Mesendoderm (in vitro differentiated cells): ENCODE measurements at regions not wholly inside any gene's neighbourhood (a gene's known extent, or its start where the extent isn't known, plus 50 kb on each side); places are given as distances from the start of the nearest gene placed in this dataset.

Experiments used
- DNase-seq: peaks from one replicate; pipeline ENCODE4 v3.0.0; 2013
- H2AK5ac ChIP-seq: 2 replicates; pipeline ENCODE4 v1.6.1; 2013; ENCODE audit warnings: low read length, inconsistent platforms
- H2BK120ac ChIP-seq: 2 replicates; pipeline ENCODE4 v1.6.1; 2013; ENCODE audit warnings: low read depth, mild to moderate bottlenecking, low read length, moderate library complexity, mixed read lengths
- H2BK15ac ChIP-seq: replicated peaks from 2 replicates; pipeline ENCODE4 v1.6.1; 2013; ENCODE audit warnings: low read depth, mild to moderate bottlenecking, moderate library complexity
- H2BK5ac ChIP-seq: 2 replicates; pipeline ENCODE4 v1.6.1; 2013; ENCODE audit warnings: low read length, inconsistent platforms
- H3K18ac ChIP-seq: 2 replicates; pipeline ENCODE4 v1.6.1; 2013; ENCODE audit warnings: mild to moderate bottlenecking, low read length, mixed read lengths
- H3K23ac ChIP-seq: one replicate; pipeline ENCODE4 v1.6.1; 2013; ENCODE audit warnings: low read length
- H3K27ac ChIP-seq: 2 replicates; pipeline ENCODE4 v1.5.1; 2013; ENCODE audit warnings: low read depth, mild to moderate bottlenecking, inconsistent platforms, low read length, moderate library complexity
- H3K27me3 ChIP-seq: 2 replicates; pipeline ENCODE4 v1.6.1; 2013; ENCODE audit warnings: low read length, control low read depth, mild to moderate bottlenecking, inconsistent platforms; ENCODE audit not compliant: insufficient read depth, poor library complexity
- H3K36me3 ChIP-seq: 2 replicates; pipeline ENCODE4 v1.6.1; 2013; ENCODE audit warnings: low read length, inconsistent platforms; ENCODE audit not compliant: control insufficient read depth, insufficient read depth
- H3K4ac ChIP-seq: one replicate; pipeline ENCODE4 v1.6.1; 2013; ENCODE audit warnings: low read depth, mild to moderate bottlenecking, low read length, moderate library complexity
- H3K4me1 ChIP-seq: 2 replicates; pipeline ENCODE4 v1.6.1; 2013; ENCODE audit warnings: low read depth, low read length, inconsistent platforms; ENCODE audit not compliant: control insufficient read depth
- H3K4me2 ChIP-seq: 2 replicates; pipeline ENCODE4 v1.6.1; 2013; ENCODE audit warnings: low read length
- H3K4me3 ChIP-seq: 2 replicates; pipeline ENCODE4 v1.5.1; 2013; ENCODE audit warnings: mild to moderate bottlenecking, low read length
- H3K56ac ChIP-seq: one replicate; pipeline ENCODE4 v1.6.1; 2013; ENCODE audit warnings: low read length
- H3K79me1 ChIP-seq: 2 replicates; pipeline ENCODE4 v1.6.1; 2013; ENCODE audit warnings: low read length, inconsistent platforms
- H3K79me2 ChIP-seq: 2 replicates; pipeline ENCODE4 v1.6.1; 2013; ENCODE audit warnings: mild to moderate bottlenecking, low read length; ENCODE audit not compliant: control insufficient read depth, insufficient read depth
- H3K9ac ChIP-seq: 2 replicates; pipeline ENCODE4 v1.6.1; 2013; ENCODE audit warnings: low read length, inconsistent platforms
- H4K5ac ChIP-seq: one replicate; pipeline ENCODE4 v1.6.1; 2013; ENCODE audit warnings: low read length
- H4K8ac ChIP-seq: one replicate; pipeline ENCODE4 v1.6.1; 2013; ENCODE audit warnings: low read depth, mild to moderate bottlenecking, control low read depth, low read length, moderate library complexity
- WGBS: extraction: QIAGEN DNeasy Blood & Tissue Kit; methylation state at CpG from one replicate; pipeline ENCODE4 v1.1.7; 2013; ENCODE audit warnings: low lambda C conversion rate, missing lambda C conversion rate; ENCODE audit not compliant: insufficient coverage; ENCODE audit errors: extremely low coverage; 5-methylcytosine and 5-hydroxymethylcytosine counted together

DNA sequence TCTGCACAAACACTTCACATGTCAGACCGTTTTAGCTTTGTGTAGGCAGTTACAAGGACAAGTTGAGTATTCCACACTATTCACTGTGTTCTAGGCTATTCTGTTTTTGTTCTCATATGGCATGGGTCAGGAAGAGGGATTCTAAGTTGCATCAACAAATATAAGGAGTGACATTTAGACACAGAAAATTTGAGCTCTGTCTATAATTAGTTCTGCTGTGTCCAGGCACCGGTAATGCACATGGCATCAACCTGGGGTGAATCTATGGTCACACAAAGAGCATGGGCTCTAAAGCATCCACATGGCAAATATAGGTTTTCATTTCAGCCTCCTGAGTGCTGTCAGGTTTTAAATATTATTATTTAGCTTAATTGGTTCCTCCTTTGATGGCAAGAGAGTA lies 130.4 kb upstream of the PMFBP1 start:
- no peak overlapping the region for H3K56ac ChIP-seq
- no peak overlapping the region for H3K4me2 ChIP-seq
- no peak overlapping the region for H3K18ac ChIP-seq
- H3K9ac ChIP-seq: no peak overlapping the region
- no peak overlapping the region for H2AK5ac ChIP-seq
- no peaks in the 10 kb centered on the region for H3K79me2 ChIP-seq
- H3K23ac ChIP-seq: no peak overlapping the region
- no peak overlapping the region for H3K27ac ChIP-seq
- H2BK5ac ChIP-seq: no peak overlapping the region
- H3K4me1 ChIP-seq: no peaks in the 10 kb centered on the region
- no peaks in the 10 kb centered on the region for H3K79me1 ChIP-seq
- peak overlapping the region; percentile 36 for H2BK15ac ChIP-seq
- WGBS: no CpG with 5 or more reads among the region's 2 CpGs
- no peak for DNase-seq
- no peak overlapping the region for H3K4me3 ChIP-seq
- H3K4ac ChIP-seq: no peak overlapping the region
- H3K27me3 ChIP-seq: no peaks in the 10 kb centered on the region
- no peak overlapping the region for H4K5ac ChIP-seq
- no peaks in the 10 kb centered on the region for H3K36me3 ChIP-seq
- H2BK120ac ChIP-seq: no peak overlapping the region
- no peak overlapping the region for H4K8ac ChIP-seq

GRCh38 chr16:72301523-72302236 lies 129.7 kb upstream of the PMFBP1 start:
- no peak overlapping the region for H3K4ac ChIP-seq
- no CpG with 5 or more reads among the region's 8 CpGs for WGBS
- H3K23ac ChIP-seq: no peak overlapping the region
- no peak overlapping the region for H4K5ac ChIP-seq
- H3K18ac ChIP-seq: no peak overlapping the region
- no peaks in the 10 kb centered on the region for H3K27me3 ChIP-seq
- no peak overlapping the region for H2AK5ac ChIP-seq
- no peak overlapping the region for H2BK5ac ChIP-seq
- peak overlapping the region; percentile 29 for H3K9ac ChIP-seq
- no peak overlapping the region for H3K56ac ChIP-seq
- H3K79me1 ChIP-seq: no peaks in the 10 kb centered on the region
- no peak overlapping the region for H2BK120ac ChIP-seq
- DNase-seq: peak; percentile 18
- H2BK15ac ChIP-seq: no peak overlapping the region
- H3K4me2 ChIP-seq: no peak overlapping the region
- H3K27ac ChIP-seq: no peak overlapping the region
- no peaks in the 10 kb centered on the region for H3K79me2 ChIP-seq
- no peak overlapping the region for H4K8ac ChIP-seq
- no peaks in the 10 kb centered on the region for H3K4me1 ChIP-seq
- no peak overlapping the region for H3K4me3 ChIP-seq
- no peaks in the 10 kb centered on the region for H3K36me3 ChIP-seq

DNA sequence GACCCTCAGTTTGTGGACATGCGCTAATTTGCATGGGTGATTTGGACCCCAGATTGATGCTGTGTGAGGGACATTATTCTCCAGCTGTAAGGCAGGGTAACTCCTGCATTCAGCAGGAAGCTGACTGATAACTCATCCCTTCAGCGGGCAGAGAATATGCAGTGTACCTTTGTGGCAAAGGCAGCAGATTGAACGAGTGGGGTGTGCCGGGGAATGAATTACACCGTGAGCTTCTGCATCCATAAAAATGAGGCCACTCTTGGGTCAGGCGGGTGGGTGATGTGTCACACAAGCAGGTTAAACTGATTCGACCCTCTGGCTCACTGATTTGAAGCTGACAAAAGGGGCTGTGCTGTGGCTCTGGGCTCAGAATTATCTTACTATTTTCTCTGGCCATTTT lies 128.9 kb upstream of the PMFBP1 start:
- H3K4me3 ChIP-seq: no peak overlapping the region
- no peak overlapping the region for H3K4me2 ChIP-seq
- no peaks in the 10 kb centered on the region for H3K79me1 ChIP-seq
- no peak overlapping the region for H4K5ac ChIP-seq
- H2BK120ac ChIP-seq: no peak overlapping the region
- H2BK5ac ChIP-seq: no peak overlapping the region
- no peak overlapping the region for H2BK15ac ChIP-seq
- H3K79me2 ChIP-seq: no peaks in the 10 kb centered on the region
- no peaks in the 10 kb centered on the region for H3K36me3 ChIP-seq
- no peak overlapping the region for H3K27ac ChIP-seq
- H3K23ac ChIP-seq: no peak overlapping the region
- no peaks in the 10 kb centered on the region for H3K4me1 ChIP-seq
- H3K27me3 ChIP-seq: no peaks in the 10 kb centered on the region
- no peak overlapping the region for H3K18ac ChIP-seq
- H3K4ac ChIP-seq: no peak overlapping the region
- no peak overlapping the region for H3K56ac ChIP-seq
- no peak overlapping the region for H4K8ac ChIP-seq
- no peak overlapping the region for H3K9ac ChIP-seq
- WGBS: no CpG with 5 or more reads among the region's 7 CpGs
- DNase-seq: no peak
- no peak overlapping the region for H2AK5ac ChIP-seq

DNA sequence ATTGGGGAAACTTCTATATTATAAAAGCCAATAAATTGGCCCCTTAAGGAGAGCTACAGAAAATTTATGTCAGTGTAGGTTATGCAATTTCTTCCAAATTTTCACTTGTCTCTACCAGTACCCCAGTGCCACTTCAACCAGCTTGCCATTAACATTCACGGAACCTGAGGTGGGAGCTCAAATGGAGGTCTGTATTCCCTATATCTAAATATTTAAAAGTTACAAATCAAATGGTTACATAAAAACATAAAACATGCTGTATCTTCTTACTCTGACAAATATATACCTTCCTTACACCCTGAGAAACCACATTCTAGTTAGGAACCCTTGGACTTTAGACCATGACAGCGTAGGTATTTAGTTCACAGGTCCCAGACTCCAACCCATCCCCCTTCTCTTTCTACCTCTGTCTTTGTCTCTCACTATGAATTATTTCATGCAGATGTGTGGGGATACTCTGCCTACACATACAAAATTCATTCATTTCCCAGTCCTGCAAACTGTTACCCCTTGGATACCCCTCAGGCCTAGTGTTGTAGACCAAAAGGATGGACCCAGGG lies 127.8 kb upstream of the PMFBP1 start:
- no peak overlapping the region for H3K4ac ChIP-seq
- no peak for DNase-seq

DNA sequence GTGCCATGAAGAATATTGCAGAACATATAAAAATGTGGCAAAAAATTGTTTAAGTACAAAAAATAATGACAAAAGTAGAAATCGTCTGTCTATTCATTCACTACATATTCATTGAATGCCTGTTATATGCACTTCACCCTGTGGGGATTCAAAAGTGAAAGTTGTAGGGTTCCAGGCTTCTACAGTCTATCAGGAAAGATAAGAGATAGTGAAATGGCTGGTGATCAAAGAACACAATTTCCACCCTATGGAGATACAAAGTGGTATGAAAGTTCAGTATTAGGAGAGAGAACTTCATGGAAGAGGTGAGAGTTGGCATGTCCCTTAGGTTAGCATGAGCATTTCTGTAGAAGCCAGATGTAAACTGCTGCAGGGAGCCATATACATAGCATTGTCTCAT lies 127.0 kb upstream of the PMFBP1 start:
- Histone ChIP-seq H2AK5ac (no peak overlapping the region), H3K4me2 (no peak overlapping the region), H4K5ac (no peak overlapping the region), H3K36me3 (no peaks in the 10 kb centered on the region), H2BK15ac (no peak overlapping the region), H3K56ac (no peak overlapping the region), H2BK120ac (no peak overlapping the region), H4K8ac (no peak overlapping the region), H3K9ac (no peak overlapping the region), H3K79me1 (no peaks in the 10 kb centered on the region), H3K18ac (no peak overlapping the region), H3K79me2 (no peaks in the 10 kb centered on the region), H3K27me3 (no peaks in the 10 kb centered on the region), H3K4ac (no peak overlapping the region), H3K23ac (no peak overlapping the region), H3K27ac (no peak overlapping the region), H3K4me1 (no peaks in the 10 kb centered on the region), H2BK5ac (no peak overlapping the region), H3K4me3 (no peak overlapping the region)
- no CpG with 5 or more reads among the region's 1 CpG for WGBS
- peak; percentile 25 for DNase-seq

More for the DNA sequence above, 127.8 kb upstream of the PMFBP1 start:
- Histone ChIP-seq H3K18ac (no peak overlapping the region), H3K23ac (no peak overlapping the region), H2BK15ac (no peak overlapping the region), H2BK120ac (no peak overlapping the region), H3K9ac (no peak overlapping the region), H3K56ac (no peak overlapping the region), H3K27me3 (no peaks in the 10 kb centered on the region), H4K8ac (no peak overlapping the region), H2AK5ac (no peak overlapping the region), H2BK5ac (no peak overlapping the region), H3K4me2 (no peak overlapping the region), H3K79me1 (no peaks in the 10 kb centered on the region), H3K27ac (no peak overlapping the region), H3K79me2 (no peaks in the 10 kb centered on the region), H3K36me3 (no peaks in the 10 kb centered on the region), H3K4me3 (no peak overlapping the region), H3K4me1 (no peaks in the 10 kb centered on the region), H4K5ac (no peak overlapping the region)
- no CpG with 5 or more reads among the region's 2 CpGs for WGBS

DNA sequence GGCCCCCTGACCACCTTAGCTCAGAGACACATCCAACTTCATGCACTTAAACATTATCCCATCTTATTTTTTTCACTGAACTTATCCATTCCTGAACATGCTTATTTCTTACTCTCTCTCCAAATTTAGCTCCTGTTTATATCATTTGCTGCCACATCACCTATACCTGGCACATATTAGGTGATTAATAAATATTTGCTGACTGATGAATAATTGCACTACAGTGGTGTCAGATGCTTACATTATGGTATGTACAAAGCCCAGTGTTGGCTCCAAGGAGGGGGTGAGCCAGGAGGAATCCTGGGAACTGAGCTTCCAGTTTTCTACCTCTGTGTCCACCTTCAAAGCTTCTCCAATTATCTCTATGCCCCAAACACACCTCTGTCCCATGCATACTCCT lies 124.0 kb upstream of the PMFBP1 start:
- Histone ChIP-seq H3K23ac (no peak overlapping the region), H3K4me3 (no peak overlapping the region), H3K27me3 (no peaks in the 10 kb centered on the region), H3K4me2 (no peak overlapping the region), H2BK5ac (no peak overlapping the region), H3K56ac (no peak overlapping the region), H4K5ac (no peak overlapping the region), H3K27ac (no peak overlapping the region), H3K4ac (no peak overlapping the region), H3K79me1 (no peaks in the 10 kb centered on the region), H3K4me1 (no peaks in the 10 kb centered on the region), H3K36me3 (no peaks in the 10 kb centered on the region), H3K79me2 (no peaks in the 10 kb centered on the region), H2BK15ac (no peak overlapping the region), H4K8ac (no peak overlapping the region), H3K18ac (no peak overlapping the region), H2AK5ac (no peak overlapping the region), H2BK120ac (no peak overlapping the region), H3K9ac (no peak overlapping the region)
- no peak for DNase-seq
